CD4-positive, alpha-beta T cell treated with Interleukin-1 beta for 1 hour (primary cell): ENCODE measurements at regions not wholly inside any gene's neighbourhood (a gene's known extent, or its start where the extent isn't known, plus 50 kb on each side); places are given as distances from the start of the nearest gene placed in this dataset.
A peak's percentile ranks its signal among the peaks of the same experiment; 100 is the strongest.

Experiments used
- DNase-seq, 2 donors: peaks; one replicate each; pipeline ENCODE4 v3.0.0-alpha.2; 2020 to 2022

GRCh38 chr20:21575981-21576740, 62.3 kb upstream of the NKX2-2 start:
- no peak for DNase-seq

- no peak for DNase-seq
Measured at GRCh38 chr20:21575167-21575566, 61.3 kb upstream of the NKX2-2 start.

- no peak for DNase-seq
Measured at GRCh38 chr20:21574443-21574842, 60.6 kb upstream of the NKX2-2 start.

GRCh38 chr20:21573259-21573658, 59.4 kb upstream of the NKX2-2 start:
- no peak for DNase-seq

- peak in 1 of 2 donors; percentile 38 for DNase-seq
Measured at GRCh38 chr20:21571841-21572690, 58.2 kb upstream of the NKX2-2 start.

- no peak for DNase-seq
Measured at GRCh38 chr20:21570285-21570992, 56.6 kb upstream of the NKX2-2 start.

GRCh38 chr20:21569586-21569985, 55.7 kb upstream of the NKX2-2 start:
- no peak for DNase-seq

GRCh38 chr20:21564127-21564773, 50.4 kb upstream of the NKX2-2 start:
- no peak for DNase-seq
